ENCODE measurements at regions not wholly inside any gene's neighbourhood (a gene's known extent, or its start where the extent isn't known, plus 50 kb on each side); places are given as distances from the start of the nearest gene placed in this dataset.

DNA sequence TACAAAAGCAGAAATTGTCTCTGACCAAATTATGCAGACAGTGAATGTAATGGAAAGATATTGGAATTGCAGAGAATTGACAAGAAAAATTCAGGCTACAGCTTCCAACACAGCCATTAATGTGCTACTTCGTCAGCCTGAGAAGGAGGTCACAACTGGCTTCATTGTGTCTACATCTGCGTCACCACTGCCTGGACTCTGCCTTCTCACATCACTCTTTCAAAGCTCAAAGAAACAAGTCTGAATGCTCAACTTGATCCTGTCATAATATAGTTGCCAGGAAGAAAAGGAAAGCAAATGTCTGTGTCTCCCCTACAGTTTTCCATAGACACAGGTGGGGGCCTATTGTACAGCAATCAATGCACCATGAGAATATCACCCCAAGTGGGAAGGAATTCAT is 806.5 kb upstream of the CDH10 start:
- TF ChIP-seq, protein P1, sequence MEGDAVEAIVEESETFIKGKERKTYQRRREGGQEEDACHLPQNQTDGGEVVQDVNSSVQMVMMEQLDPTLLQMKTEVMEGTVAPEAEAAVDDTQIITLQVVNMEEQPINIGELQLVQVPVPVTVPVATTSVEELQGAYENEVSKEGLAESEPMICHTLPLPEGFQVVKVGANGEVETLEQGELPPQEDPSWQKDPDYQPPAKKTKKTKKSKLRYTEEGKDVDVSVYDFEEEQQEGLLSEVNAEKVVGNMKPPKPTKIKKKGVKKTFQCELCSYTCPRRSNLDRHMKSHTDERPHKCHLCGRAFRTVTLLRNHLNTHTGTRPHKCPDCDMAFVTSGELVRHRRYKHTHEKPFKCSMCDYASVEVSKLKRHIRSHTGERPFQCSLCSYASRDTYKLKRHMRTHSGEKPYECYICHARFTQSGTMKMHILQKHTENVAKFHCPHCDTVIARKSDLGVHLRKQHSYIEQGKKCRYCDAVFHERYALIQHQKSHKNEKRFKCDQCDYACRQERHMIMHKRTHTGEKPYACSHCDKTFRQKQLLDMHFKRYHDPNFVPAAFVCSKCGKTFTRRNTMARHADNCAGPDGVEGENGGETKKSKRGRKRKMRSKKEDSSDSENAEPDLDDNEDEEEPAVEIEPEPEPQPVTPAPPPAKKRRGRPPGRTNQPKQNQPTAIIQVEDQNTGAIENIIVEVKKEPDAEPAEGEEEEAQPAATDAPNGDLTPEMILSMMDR (IDR thresholded peaks at IDR 0.05; ENCODE audit: low read depth, low read length) = no peak
- TF ChIP-seq MAX (IDR thresholded peaks at IDR 0.05; ENCODE audit: low read depth, low read length) (no peak), MYC (IDR thresholded peaks at IDR 0.05; ENCODE audit: low read depth, low read length) (no peak)

Data from NB4 (cell line).